ENCODE measurements at regions not wholly inside any gene's neighbourhood (a gene's known extent, or its start where the extent isn't known, plus 50 kb on each side); places are given as distances from the start of the nearest gene placed in this dataset.

- H3K9ac ChIP-seq (ENCODE audit: control insufficient read depth, extremely low read depth, insufficient read depth, low read length): no peak overlapping the region
- FAIRE-seq (no peak), DNase-seq (ENCODE audit: low read depth, low spot score) (no peak)
- no peak overlapping the region for H3K4me2 ChIP-seq (ENCODE audit: control insufficient read depth, extremely low read depth, insufficient read depth, low read depth, low read length)
- no peak overlapping the region for H3K27ac ChIP-seq (ENCODE audit: control insufficient read depth, insufficient read depth, low read length)
- H4K20me1 ChIP-seq (ENCODE audit: control insufficient read depth, extremely low read depth, insufficient read depth, low read length): no peaks in the 10 kb centered on the region
- no peaks in the 10 kb centered on the region for H3K9me3 ChIP-seq (ENCODE audit: control insufficient read depth, low read depth, low read length)
- H3K36me3 ChIP-seq (ENCODE audit: control insufficient read depth in 2 of 2, extremely low read depth in 1 of 2, insufficient read depth in 2 of 2, low read length in 2 of 2): no peaks in the 10 kb centered on the region
- TF ChIP-seq EZH2 (IDR thresholded peaks at IDR 0.05; ENCODE audit: low read length) (no peak), CTCF (optimal IDR thresholded peaks at IDR 0.05 in 1 of 3, IDR thresholded peaks at IDR 0.05 in 1 of 3, conservative IDR thresholded peaks at IDR 0.05 in 1 of 3; ENCODE audit: extremely low read depth in 1 of 3, insufficient read depth in 2 of 3, low read length in 3 of 3) (no peak)
- no peaks in the 10 kb centered on the region for H3K9me1 ChIP-seq (ENCODE audit: control insufficient read depth, extremely low read depth, insufficient read depth, low read length)
- dilution Hi-C loops (cut with MboI; ENCODE audit: extremely low pct_ligation_motif_present, low sequenced_read_pairs): no loop called here
- no peak overlapping the region for H3K4me3 ChIP-seq (ENCODE audit: control insufficient read depth in 2 of 3, extremely low read depth in 1 of 3, insufficient read depth in 2 of 3, low read depth in 1 of 3, low read length in 3 of 3)
- no peaks in the 10 kb centered on the region for H3K27me3 ChIP-seq (ENCODE audit: control insufficient read depth, extremely low read depth, insufficient read depth, low read length)
- H3K79me2 ChIP-seq (ENCODE audit: control insufficient read depth, insufficient read depth, low read length): no peaks in the 10 kb centered on the region
- no peaks in the 10 kb centered on the region for H3K4me1 ChIP-seq (ENCODE audit: control insufficient read depth, extremely low read depth, insufficient read depth, low read length)
- H2AFZ ChIP-seq (ENCODE audit: control insufficient read depth, low read length): no peak overlapping the region
These were observed 352.6 kb downstream of the PDCD6IP start for GRCh38 chr3:34150992-34151391.

GRCh38 chr3:34152656-34153055, 354.2 kb downstream of the PDCD6IP start:
- Histone ChIP-seq H3K9ac (ENCODE audit: control insufficient read depth, extremely low read depth, insufficient read depth, low read length) (no peak overlapping the region), H3K9me3 (ENCODE audit: control insufficient read depth, low read depth, low read length) (no peaks in the 10 kb centered on the region), H3K27ac (ENCODE audit: control insufficient read depth, insufficient read depth, low read length) (no peak overlapping the region), H3K9me1 (ENCODE audit: control insufficient read depth, extremely low read depth, insufficient read depth, low read length) (no peaks in the 10 kb centered on the region), H4K20me1 (ENCODE audit: control insufficient read depth, extremely low read depth, insufficient read depth, low read length) (no peaks in the 10 kb centered on the region), H3K4me1 (ENCODE audit: control insufficient read depth, extremely low read depth, insufficient read depth, low read length) (no peaks in the 10 kb centered on the region), H3K4me3 (ENCODE audit: control insufficient read depth in 2 of 3, extremely low read depth in 1 of 3, insufficient read depth in 2 of 3, low read depth in 1 of 3, low read length in 3 of 3) (no peak overlapping the region), H3K79me2 (ENCODE audit: control insufficient read depth, insufficient read depth, low read length) (no peaks in the 10 kb centered on the region), H2AFZ (ENCODE audit: control insufficient read depth, low read length) (no peak overlapping the region), H3K4me2 (ENCODE audit: control insufficient read depth, extremely low read depth, insufficient read depth, low read depth, low read length) (no peak overlapping the region), H3K36me3 (ENCODE audit: control insufficient read depth in 2 of 2, extremely low read depth in 1 of 2, insufficient read depth in 2 of 2, low read length in 2 of 2) (no peaks in the 10 kb centered on the region), H3K27me3 (ENCODE audit: control insufficient read depth, extremely low read depth, insufficient read depth, low read length) (no peaks in the 10 kb centered on the region)
- dilution Hi-C loops (cut with MboI; ENCODE audit: extremely low pct_ligation_motif_present, low sequenced_read_pairs): no loop called here
- FAIRE-seq: no peak
- no peak for DNase-seq (ENCODE audit: low read depth, low spot score)
- TF ChIP-seq CTCF (optimal IDR thresholded peaks at IDR 0.05 in 1 of 3, IDR thresholded peaks at IDR 0.05 in 1 of 3, conservative IDR thresholded peaks at IDR 0.05 in 1 of 3; ENCODE audit: extremely low read depth in 1 of 3, insufficient read depth in 2 of 3, low read length in 3 of 3) (no peak), EZH2 (IDR thresholded peaks at IDR 0.05; ENCODE audit: low read length) (no peak)

All from keratinocyte (primary cell).